ENCODE measurements at regions not wholly inside any gene's neighbourhood (a gene's known extent, or its start where the extent isn't known, plus 50 kb on each side); places are given as distances from the start of the nearest gene placed in this dataset.

GRCh38 chr10:105391670-105392351 is 750.7 kb downstream of the SORCS3 start:
- no peak for TF ChIP-seq CTCF (IDR thresholded peaks at IDR 0.05)
- no peak for TF ChIP-seq POLR2A (IDR thresholded peaks at IDR 0.05)
- intact Hi-C loops (cut with DNase I): no loop called here
- DNase-seq (no peak), ATAC-seq (no peak)
- 72% methylated on average over 9 of the region's 12 CpGs for WGBS (ENCODE audit: insufficient coverage, low coverage, low lambda C conversion rate, missing lambda C conversion rate)
- no peaks in the 10 kb centered on the region for H3K4me1 ChIP-seq
- H3K36me3 ChIP-seq: no peaks in the 10 kb centered on the region
- H3K4me3 ChIP-seq: no peak overlapping the region
- H3K27ac ChIP-seq: no peak overlapping the region
- no peaks in the 10 kb centered on the region for H3K27me3 ChIP-seq
- no peaks in the 10 kb centered on the region for H3K9me3 ChIP-seq

- DNase-seq (no peak), ATAC-seq (no peak)
- H3K27me3 ChIP-seq: no peaks in the 10 kb centered on the region
- H3K4me3 ChIP-seq: no peak overlapping the region
- WGBS (ENCODE audit: insufficient coverage, low coverage, low lambda C conversion rate, missing lambda C conversion rate): 66% methylated on average over 3 of the region's 3 CpGs
- H3K36me3 ChIP-seq: no peaks in the 10 kb centered on the region
- intact Hi-C loops (cut with DNase I): no loop called here
- TF ChIP-seq POLR2A (IDR thresholded peaks at IDR 0.05) (no peak), CTCF (IDR thresholded peaks at IDR 0.05) (no peak)
- H3K4me1 ChIP-seq: no peaks in the 10 kb centered on the region
- peaks cover 0 to 5% (median 0%) of the 10 kb centered on the region in 4 donors for H3K9me3 ChIP-seq
- H3K27ac ChIP-seq: no peak overlapping the region
Observed at GRCh38 chr10:105387971-105388370, 746.9 kb downstream of the SORCS3 start.

GRCh38 chr10:105383978-105384377 is 742.9 kb downstream of the SORCS3 start:
- Histone ChIP-seq H3K27me3 (no peaks in the 10 kb centered on the region), H3K9me3 (peaks cover 0 to 5% (median 0%) of the 10 kb centered on the region in 4 donors), H3K27ac (no peak overlapping the region), H3K36me3 (no peaks in the 10 kb centered on the region), H3K4me3 (no peak overlapping the region), H3K4me1 (no peaks in the 10 kb centered on the region)
- DNase-seq: no peak
- ATAC-seq: no peak
- TF ChIP-seq POLR2A (IDR thresholded peaks at IDR 0.05) (no peak), CTCF (IDR thresholded peaks at IDR 0.05) (no peak)
- intact Hi-C loops (cut with DNase I): no loop called here

- intact Hi-C loops (cut with DNase I): no loop called here
- TF ChIP-seq POLR2A (IDR thresholded peaks at IDR 0.05) (no peak), CTCF (IDR thresholded peaks at IDR 0.05) (no peak)
- H3K4me3 ChIP-seq: no peak overlapping the region
- DNase-seq (no peak), ATAC-seq (no peak)
- no peaks in the 10 kb centered on the region for H3K27me3 ChIP-seq
- 76% methylated on average over 5 of the region's 5 CpGs for WGBS (ENCODE audit: insufficient coverage, low coverage, low lambda C conversion rate, missing lambda C conversion rate)
- no peak overlapping the region for H3K27ac ChIP-seq
- no peaks in the 10 kb centered on the region for H3K9me3 ChIP-seq
- no peaks in the 10 kb centered on the region for H3K36me3 ChIP-seq
- H3K4me1 ChIP-seq: no peaks in the 10 kb centered on the region
Observed at GRCh38 chr10:105370692-105371091, 729.6 kb downstream of the SORCS3 start.

- TF ChIP-seq CTCF (IDR thresholded peaks at IDR 0.05) (no peak), POLR2A (IDR thresholded peaks at IDR 0.05) (no peak)
- DNase-seq (no peak), ATAC-seq (no peak)
- Histone ChIP-seq H3K4me3 (no peak overlapping the region), H3K27ac (no peak overlapping the region), H3K27me3 (no peaks in the 10 kb centered on the region), H3K9me3 (no peaks in the 10 kb centered on the region), H3K4me1 (no peaks in the 10 kb centered on the region), H3K36me3 (no peaks in the 10 kb centered on the region)
- intact Hi-C loops (cut with DNase I): no loop called here
- WGBS (ENCODE audit: insufficient coverage, low coverage, low lambda C conversion rate, missing lambda C conversion rate): 65% methylated on average over 3 of the region's 3 CpGs
Observed at GRCh38 chr10:105359708-105360107, 718.6 kb downstream of the SORCS3 start.

All from right lobe of liver (tissue), 6 donors.